ENCODE measurements at regions not wholly inside any gene's neighbourhood (a gene's known extent, or its start where the extent isn't known, plus 50 kb on each side); places are given as distances from the start of the nearest gene placed in this dataset.

GRCh38 chr13:22821589-22821988 lies 359.2 kb upstream of the SGCG start:
- no peaks in the 10 kb centered on the region for H3K79me1 ChIP-seq (ENCODE audit: low read depth in 1 of 2, low read length in 2 of 2)
- H2BK5ac ChIP-seq (ENCODE audit: low read depth, low read length, poor library complexity, severe bottlenecking) = no peak overlapping the region
- no peak overlapping the region for H4K5ac ChIP-seq (ENCODE audit: low read depth, low read length)
- H3K9me1 ChIP-seq (ENCODE audit: insufficient read depth, low read length) = no peaks in the 10 kb centered on the region
- H2AK5ac ChIP-seq (ENCODE audit: low read depth, low read length) = no peak overlapping the region
- no peaks in the 10 kb centered on the region for H4K20me1 ChIP-seq (ENCODE audit: insufficient read depth, low read length)
- no peak overlapping the region for H3K4ac ChIP-seq (ENCODE audit: low read depth, low read length)
- intact Hi-C loops (cut with micrococcal nuclease) = no loop called here
- no peak overlapping the region for H3K4me2 ChIP-seq (ENCODE audit: low read depth, low read length)
- no peak overlapping the region for H3K27ac ChIP-seq (ENCODE audit: insufficient read depth, low read length)
- H2AK9ac ChIP-seq (replicated peaks; ENCODE audit: low read depth, low read length, poor library complexity) = no peak overlapping the region
- H3K56ac ChIP-seq (ENCODE audit: extremely low read depth, insufficient read depth, low read length) = no peak overlapping the region
- dilution Hi-C loops (cut with HindIII; ENCODE audit: low sequenced_read_pairs, unreplicated experiment) = no loop called here
- H3K4me3 ChIP-seq (ENCODE audit: insufficient read depth, low read depth, low read length) = no peak overlapping the region
- no peak overlapping the region for H2BK15ac ChIP-seq (ENCODE audit: low read depth, low read length)
- H3K36me3 ChIP-seq (ENCODE audit: control insufficient read depth, insufficient read depth, low read length) = no peaks in the 10 kb centered on the region
- no peak for ATAC-seq (ENCODE audit: low read depth)
- H3K4me1 ChIP-seq (ENCODE audit: control insufficient read depth, insufficient read depth, low read length) = no peaks in the 10 kb centered on the region
- in situ Hi-C loops (cut with MboI; ENCODE audit: low sequenced_read_pairs) = no loop called here
- H2AFZ ChIP-seq (replicated peaks; ENCODE audit: low read length, poor library complexity) = no peak overlapping the region
- BruUV-seq (replicated peaks) = no TSS peak
- WGBS, 2 experiments (ENCODE audit: extremely low coverage in 2 of 2, insufficient read length in 1 of 2) = no CpG with 5 or more reads among the region's 2 CpGs
- H4K8ac ChIP-seq (ENCODE audit: low read depth in 2 of 2, low read length in 2 of 2) = no peak overlapping the region
- H3K23ac ChIP-seq (ENCODE audit: low read depth, low read length) = no peak overlapping the region
- no peak overlapping the region for H3K18ac ChIP-seq (ENCODE audit: low read depth, low read length)
- no peak overlapping the region for H2BK120ac ChIP-seq (ENCODE audit: low read depth, low read length)
- DNase-seq = no peak
- ChIA-PET CTCF (no interaction called here), POLR2A (ENCODE audit: unreplicated experiment) (no interaction called here)
- H2BK20ac ChIP-seq (ENCODE audit: low read depth, low read length) = no peak overlapping the region
- H3K9me3 ChIP-seq (ENCODE audit: control insufficient read depth, insufficient read depth, low read length) = no peaks in the 10 kb centered on the region
- TF ChIP-seq BHLHE40 (IDR thresholded peaks at IDR 0.05; ENCODE audit: low read depth, low read length) = no peak
- no peak for TF ChIP-seq SMC3 (IDR thresholded peaks at IDR 0.05; ENCODE audit: low read depth, low read length)
- no peak for TF ChIP-seq RAD21 (IDR thresholded peaks at IDR 0.05; ENCODE audit: low read length)
- TF ChIP-seq NFE2L2 (IDR thresholded peaks at IDR 0.05; ENCODE audit: low read depth, low read length) = no peak
- no peak for TF ChIP-seq RCOR1 (IDR thresholded peaks at IDR 0.05; ENCODE audit: insufficient replicate concordance, low read length)
- TF ChIP-seq POLR2A (IDR thresholded peaks at IDR 0.05; ENCODE audit: low read depth, low read length) = no peak
- no peak for TF ChIP-seq CHD1 (IDR thresholded peaks at IDR 0.05; ENCODE audit: low read depth, low read length)
- TF ChIP-seq RFX5 (IDR thresholded peaks at IDR 0.05; ENCODE audit: low read depth, low read length) = no peak
- no peak for TF ChIP-seq MXI1 (IDR thresholded peaks at IDR 0.05; ENCODE audit: borderline replicate concordance, low read depth, low read length)
- no peak for TF ChIP-seq MAFK (IDR thresholded peaks at IDR 0.05; ENCODE audit: low read depth, low read length)
- TF ChIP-seq CTCF (conservative IDR thresholded peaks at IDR 0.05; ENCODE audit: low read depth, low read length) = no peak
- TF ChIP-seq CEBPB (IDR thresholded peaks at IDR 0.05; ENCODE audit: low read depth, low read length) = no peak
- no peak for TF ChIP-seq USF2 (IDR thresholded peaks at IDR 0.05; ENCODE audit: low read depth, low read length)
- TF ChIP-seq ELK1 (IDR thresholded peaks at IDR 0.05; ENCODE audit: borderline replicate concordance, low read depth, low read length) = no peak
- no peak for TF ChIP-seq MAZ (IDR thresholded peaks at IDR 0.05; ENCODE audit: borderline replicate concordance, low read depth, low read length)
- no peak for TF ChIP-seq FOS (IDR thresholded peaks at IDR 0.05; ENCODE audit: low read depth, low read length)
- H3K9ac ChIP-seq (ENCODE audit: low read depth, low read length) = no peak overlapping the region
- H3K14ac ChIP-seq (replicated peaks; ENCODE audit: low read depth, low read length) = no peak overlapping the region
- no peak overlapping the region for H4K91ac ChIP-seq (ENCODE audit: insufficient read depth, low read depth, low read length)
- no peaks in the 10 kb centered on the region for H3K27me3 ChIP-seq (ENCODE audit: control insufficient read depth, insufficient read depth, low read length)
